SK-MEL-5 (cell line): ENCODE measurements at regions not wholly inside any gene's neighbourhood (a gene's known extent, or its start where the extent isn't known, plus 50 kb on each side); places are given as distances from the start of the nearest gene placed in this dataset.

Experiments used
- DNase-seq: peaks from one replicate; pipeline ENCODE4 v3.0.0-alpha.2; 2016; ENCODE audit warnings: low read depth, low spot score
- in situ Hi-C: cut with HindIII; loops from 2 replicates; pipeline ENCODE4 v1.10.0; 2016; ENCODE audit warnings: low sequenced_read_pairs, high pct_unique_total_duplicates, low pct_unique_long_range_greater_than_20kb

DNA sequence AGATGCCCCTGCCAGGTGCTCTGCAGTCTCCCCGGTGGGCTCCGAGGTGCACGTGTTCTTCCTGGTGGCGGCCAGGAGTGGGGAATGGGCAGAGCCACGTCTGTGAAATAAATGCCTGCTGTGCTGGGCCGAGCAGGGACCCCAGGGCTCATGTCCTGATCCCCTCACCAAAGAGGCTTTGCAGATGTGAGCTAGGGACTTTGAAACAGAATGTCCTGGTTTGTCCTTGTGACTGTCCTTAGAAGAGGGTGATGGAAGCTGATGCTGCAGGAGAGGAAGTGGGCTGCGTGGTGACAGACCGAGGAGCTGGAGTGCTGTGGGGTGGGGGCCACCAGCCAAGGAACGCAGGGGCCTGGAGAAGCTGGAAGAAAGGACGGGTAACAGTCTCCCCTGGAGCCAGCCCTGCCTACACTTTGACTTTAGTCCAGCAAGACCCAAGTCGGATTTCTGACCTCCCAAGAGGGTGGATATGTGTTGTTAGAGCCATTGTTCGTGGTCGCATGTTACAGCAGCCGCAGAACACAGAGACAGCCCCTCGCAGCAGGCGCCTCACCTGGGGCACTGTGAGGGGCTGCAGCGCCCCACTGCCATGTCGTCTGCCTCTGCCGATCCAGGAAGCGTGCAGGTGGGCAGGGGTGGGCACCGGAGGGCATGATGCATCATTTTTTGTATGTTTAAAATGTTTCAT is 217.9 kb upstream of the CIBAR2 start:
- DNase-seq: no peak
- in situ Hi-C loops: no loop called here

DNA sequence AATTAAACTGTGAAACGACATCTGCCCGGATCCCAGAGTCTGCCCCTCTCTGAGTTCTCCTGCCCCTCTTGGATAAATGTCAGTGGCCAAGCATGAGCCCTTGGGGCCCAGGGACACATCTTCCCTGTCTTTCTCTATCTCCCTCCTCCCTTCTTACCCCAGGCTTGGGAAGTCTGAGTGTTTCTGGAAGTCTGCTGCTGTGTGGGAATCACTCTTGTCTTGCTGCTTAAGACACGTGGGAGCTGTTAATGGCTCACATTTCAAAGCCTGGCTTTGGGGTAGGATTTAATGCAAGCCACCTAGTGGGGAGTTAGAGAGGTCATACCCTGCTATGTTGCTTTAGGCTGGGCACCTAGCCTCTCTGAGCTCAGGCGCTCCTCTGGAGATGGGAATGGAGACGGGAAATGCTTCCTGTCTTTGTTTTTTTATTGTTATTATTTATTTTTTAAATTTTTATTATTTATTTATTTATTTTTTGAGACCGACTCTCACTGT is 218.5 kb upstream of the CIBAR2 start:
- in situ Hi-C loops: no loop called here
- peak; percentile 88 for DNase-seq

DNA sequence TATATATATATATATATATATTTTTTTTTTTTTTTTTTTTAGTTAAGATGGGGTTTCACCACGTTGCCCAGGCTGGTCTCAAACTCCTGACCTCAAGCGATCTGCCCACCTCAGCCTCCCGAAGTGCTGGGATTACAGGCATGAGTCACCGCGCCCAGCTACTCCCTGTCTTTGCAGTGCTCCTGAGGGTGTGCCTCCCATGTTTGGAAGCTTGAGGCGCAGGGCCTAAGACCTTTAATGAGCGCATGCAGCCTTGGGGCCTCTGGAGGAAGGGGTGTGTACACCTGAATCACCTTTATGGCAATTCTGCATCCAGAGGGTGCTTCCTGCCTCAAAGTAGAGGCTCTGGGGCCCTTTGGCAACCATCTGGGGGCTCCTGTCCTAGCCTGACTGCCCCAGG is 219.4 kb upstream of the CIBAR2 start:
- DNase-seq: no peak
- in situ Hi-C loops: no loop called here

DNA sequence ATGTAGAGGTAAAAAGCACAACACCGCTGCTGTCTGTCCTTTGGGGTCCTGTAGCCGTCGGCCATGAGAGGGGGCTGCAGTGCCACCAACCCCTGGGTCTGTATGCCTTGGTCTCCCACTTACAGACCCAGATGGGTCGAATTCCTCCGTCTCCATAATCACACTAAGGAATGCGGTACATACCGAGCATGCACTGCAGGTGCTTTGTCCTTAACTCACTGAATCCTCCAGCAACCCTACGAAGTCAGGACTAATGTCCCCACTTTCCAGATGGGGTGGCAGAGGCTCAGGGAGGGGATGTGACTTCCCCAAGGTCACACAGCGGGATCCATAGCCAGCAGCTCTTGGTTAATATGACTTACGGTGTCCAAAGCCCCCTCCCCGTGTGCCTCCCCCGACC is 219.9 kb upstream of the CIBAR2 start:
- in situ Hi-C loops: no loop called here
- no peak for DNase-seq

DNA sequence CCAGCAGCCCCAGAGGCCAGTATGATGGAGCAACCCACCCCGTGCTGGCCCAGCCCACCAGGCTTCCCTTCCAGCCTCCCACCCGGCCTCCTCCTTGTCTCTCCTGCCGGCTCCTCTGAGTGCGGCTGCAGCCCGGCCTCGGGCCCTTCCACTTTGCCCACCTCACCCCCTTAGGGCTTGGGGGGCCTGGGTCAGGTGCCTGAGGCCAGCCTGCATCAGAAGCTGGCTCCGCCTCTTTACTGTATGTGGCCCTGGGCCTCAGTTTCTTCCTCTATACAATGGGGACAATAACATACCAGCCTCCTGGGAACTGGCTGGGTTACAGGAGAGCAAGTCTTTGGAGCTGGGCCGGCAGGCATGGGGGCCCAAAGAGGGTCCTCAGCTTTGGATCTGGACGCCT is 221.1 kb upstream of the CIBAR2 start:
- in situ Hi-C loops: no loop called here
- no peak for DNase-seq

DNA sequence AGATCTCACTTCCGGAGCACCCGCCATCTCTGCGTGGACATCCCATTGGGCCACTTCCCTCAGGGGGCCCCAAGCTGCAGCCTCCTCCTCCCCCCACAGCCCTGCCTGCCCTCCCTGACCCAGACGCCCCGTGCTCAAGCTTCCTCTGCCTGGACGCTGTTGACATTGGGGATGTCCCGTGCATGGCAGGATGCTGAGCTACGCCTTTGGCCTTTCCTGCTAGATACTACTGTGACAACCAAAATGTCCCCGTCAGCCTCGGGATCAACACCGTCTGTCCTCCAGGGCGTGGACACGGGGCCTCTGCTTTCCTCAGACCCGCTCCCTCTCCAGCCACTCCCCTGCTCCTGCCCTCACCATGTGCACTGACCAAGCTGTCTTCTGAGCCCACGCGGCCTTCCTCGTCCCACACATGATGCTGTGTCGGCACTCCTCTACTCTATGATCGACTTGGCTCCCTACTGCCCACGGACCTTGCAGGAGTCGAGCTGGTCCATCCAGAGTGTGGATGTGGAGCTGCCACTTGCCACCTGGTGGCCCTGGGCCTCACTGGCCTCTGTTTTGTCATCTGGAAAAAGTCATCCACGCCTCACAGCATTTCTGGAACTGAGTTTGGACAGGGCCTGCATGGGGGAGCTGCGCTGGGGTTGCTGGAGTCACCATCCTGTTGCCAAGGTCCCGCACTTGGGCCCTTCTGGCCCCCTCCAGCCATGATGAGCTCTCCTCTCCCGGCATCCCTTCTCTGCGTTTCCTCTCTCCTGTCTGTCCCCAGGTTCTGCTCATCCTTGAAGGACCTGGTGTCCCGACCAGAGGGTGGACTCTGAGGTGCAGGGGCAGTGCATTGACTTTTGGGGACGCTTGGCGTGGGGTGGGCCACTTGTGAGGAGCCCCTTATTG is 221.7 kb upstream of the CIBAR2 start:
- DNase-seq: no peak
- in situ Hi-C loops: no loop called here

DNA sequence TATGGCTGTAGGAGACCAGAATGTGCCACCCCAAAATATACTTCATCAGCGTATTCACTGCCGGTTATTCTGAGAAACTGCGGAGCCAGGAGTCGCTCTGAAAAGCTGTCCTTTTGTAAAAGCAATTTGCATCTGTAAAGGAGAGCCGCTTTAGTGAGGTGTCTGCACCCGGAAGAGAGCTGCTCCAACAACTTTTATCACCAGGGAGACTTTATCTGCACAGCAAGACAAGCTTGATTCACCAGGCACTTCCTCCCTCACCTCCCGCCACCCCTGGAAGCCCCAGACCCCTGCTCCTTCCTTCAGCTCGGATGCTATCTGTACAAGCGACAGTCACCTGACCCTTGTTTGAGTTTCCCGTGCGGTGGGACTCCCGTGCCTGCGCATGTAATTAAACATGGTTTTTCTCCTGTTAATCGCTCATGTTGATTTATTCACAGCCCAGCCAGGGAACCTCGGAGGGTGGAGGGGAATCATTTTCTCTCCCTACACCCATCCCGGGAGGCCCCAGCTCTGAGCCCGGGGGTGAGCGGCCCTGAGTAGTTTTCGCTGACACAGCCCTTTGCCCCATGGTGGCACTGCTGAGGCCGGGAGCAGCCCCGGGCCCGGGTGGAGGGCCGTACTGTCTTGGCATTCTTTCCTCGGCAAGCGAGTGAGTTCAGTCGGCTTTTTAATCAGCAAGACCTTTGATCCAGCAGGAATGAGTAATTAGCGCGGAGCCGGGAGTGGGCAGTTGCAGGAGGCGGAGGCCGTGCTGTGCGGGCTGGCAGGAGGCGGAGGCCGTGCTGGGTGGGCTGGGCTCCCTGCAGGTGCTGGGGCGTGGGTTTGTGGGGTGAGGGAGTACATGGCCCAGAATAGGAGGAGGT is 222.7 kb upstream of the CIBAR2 start:
- in situ Hi-C loops: no loop called here
- DNase-seq: no peak

DNA sequence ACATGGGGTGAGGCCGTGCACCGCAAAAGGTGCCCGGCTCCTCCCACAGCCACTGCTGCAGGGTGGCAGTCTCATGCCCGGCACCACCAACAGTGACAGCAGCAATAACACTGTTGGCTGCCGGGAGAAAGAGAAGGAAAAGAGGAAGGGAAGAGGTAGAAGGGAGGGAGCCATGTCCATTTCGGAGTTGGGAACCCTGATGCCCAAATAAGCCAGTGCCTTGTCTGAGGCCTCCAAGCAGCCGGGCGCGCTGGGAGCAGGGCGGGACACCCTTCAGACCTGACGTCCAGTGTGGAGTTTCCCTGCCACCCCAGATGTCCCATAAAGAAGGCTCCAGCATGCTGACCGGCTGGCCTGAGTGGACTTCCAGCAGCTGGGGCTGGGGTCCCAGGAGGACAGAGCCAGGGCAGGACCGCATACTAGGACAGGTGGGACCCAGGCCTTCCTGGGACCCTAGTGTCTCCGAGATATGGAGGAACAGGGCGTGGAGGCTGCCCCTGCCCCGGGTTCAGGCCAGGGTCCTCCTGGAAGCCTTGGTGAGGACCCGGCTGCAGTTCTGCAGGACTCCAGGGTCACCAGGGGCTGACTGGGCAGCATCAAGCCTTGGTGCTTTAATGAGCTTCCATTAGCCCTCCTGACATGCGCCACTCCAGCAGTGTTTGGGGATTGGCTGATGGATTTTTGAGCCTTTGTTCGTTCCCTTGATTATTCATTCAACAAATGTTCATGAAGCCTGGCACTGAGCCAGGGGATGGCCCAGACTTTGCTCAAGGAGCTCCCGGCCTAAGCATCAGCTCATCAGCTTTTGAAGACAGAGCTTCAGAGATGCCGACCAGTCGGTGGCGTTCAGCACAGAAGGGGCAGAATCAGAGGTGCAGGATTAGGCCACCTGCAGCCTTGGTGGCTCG is 223.6 kb upstream of the CIBAR2 start:
- in situ Hi-C loops: no loop called here

DNA sequence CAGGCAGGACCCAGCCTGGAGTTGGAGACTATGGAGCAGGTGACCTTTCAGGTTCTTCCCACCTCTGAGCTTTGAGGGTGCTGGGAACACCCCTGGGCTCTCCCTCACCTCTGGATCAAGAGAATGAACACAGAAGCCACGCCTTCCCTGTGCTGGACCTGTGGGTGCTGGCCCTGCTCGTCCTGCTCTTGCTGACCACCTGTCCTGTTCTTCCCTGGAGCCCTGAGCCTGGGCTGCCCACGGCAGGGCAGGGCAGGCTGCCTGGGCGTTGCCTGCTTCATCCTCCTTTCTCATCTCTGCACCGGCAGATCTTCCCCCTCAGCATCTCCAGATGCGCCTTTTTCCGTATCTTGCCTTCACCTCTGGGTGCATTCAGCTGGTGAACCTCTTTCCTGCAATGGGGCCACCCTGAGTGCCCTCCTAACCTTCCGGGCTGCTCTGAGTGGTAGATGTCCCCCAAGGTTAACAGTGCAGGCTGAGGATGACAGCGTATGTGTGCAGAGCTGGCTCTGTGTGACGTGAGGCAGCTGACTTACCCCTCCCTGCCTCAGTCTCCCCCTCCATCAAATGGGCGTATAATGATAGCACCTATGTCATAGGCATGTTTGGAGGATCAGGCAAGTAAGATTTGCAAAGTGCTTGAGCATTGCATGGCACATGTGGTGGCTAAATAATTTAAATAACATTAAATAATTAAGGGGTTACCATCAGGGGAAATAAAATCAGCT is 225.8 kb upstream of the CIBAR2 start:
- in situ Hi-C loops: no loop called here

More for the DNA sequence above, 223.6 kb upstream of the CIBAR2 start:
- DNase-seq: no peak

DNA sequence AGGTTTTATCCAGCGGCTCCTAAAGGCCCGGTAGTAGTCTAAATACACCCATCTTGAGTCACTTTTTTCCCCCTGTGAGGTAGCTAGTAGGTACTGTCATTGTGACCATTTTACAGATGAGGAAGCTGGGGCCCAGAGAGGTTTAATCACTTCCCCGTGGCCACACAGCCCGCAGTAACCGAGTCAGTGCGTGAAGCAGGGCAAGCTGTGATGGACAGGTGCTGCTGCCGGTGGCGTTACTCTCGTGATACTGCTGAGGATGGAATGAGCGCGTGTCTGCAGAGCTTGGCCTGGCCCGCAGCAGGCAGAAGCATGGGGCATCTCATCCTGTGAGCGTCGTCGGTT is 226.3 kb upstream of the CIBAR2 start:
- in situ Hi-C loops: no loop called here

More for the DNA sequence above, 225.8 kb upstream of the CIBAR2 start:
- no peak for DNase-seq

DNA sequence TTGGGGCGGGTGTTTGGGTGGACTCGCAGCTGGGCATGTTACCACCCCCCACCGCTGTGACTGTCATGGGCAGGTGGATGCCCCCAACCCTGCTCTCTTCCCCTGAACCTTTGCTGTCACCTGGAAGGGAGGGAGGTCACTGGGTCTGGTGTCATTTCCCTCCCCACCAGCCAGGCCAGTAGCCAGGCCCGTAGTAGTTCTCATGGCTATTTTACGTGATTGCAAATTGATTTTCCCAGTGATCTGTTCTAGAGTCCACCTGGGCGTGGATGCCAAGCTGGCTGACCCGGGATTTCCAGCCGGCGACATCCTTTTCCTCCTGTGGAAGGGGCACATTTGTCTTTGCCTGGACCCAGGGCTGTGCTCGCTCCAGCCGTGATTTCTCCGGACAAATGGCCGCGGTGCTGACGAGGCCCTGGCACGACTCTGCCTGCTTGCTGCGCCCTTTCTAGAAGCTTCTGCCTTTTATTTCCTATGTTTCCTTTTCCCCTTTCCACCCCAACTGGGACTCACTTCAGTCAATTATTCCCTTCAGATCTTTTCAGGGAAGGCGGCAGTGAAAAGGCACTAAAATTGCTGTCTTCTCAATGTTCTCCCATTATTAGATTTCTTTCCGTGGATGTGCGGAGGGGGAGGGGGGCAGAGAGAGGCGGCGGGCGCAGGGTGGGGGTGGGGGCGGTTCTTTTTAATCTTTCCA is 226.9 kb upstream of the CIBAR2 start:
- DNase-seq: no peak
- in situ Hi-C loops: no loop called here

More for the DNA sequence above, 226.3 kb upstream of the CIBAR2 start:
- no peak for DNase-seq

DNA sequence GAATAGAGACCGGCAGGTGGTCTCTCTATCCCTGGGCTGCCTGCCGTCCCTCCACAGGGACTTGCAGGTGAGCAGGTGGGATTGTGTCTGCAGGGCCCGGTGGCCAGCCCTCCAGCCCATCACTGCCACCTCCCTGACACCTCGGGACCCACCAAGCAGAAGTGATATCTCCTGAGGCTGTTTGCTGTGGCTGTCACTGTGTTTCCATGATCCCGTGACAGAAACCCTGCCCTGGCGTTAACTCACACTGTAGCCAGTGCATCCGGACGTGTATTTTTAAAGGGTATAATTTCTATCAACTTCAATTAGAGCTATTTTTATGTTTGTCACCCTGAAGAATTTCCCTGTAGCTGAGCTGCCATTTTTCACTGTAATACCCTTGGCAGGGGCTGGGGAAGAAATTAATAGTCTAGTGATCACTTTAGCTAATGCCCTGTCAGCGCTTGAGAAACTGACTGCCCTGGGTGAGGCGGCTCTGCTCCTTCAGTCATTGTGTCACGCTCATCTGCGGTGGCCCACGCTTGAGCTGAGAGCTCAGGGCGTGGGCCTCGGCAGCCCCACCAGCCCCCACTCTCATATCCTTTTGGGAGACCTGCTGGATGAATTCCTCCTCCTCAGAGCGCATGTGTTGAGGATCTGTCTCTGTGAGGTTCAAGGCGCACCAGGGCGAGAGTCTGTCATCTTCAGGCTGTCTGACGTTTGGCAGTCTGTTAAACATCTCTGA is 229.9 kb upstream of the CIBAR2 start:
- in situ Hi-C loops: no loop called here
- no peak for DNase-seq

DNA sequence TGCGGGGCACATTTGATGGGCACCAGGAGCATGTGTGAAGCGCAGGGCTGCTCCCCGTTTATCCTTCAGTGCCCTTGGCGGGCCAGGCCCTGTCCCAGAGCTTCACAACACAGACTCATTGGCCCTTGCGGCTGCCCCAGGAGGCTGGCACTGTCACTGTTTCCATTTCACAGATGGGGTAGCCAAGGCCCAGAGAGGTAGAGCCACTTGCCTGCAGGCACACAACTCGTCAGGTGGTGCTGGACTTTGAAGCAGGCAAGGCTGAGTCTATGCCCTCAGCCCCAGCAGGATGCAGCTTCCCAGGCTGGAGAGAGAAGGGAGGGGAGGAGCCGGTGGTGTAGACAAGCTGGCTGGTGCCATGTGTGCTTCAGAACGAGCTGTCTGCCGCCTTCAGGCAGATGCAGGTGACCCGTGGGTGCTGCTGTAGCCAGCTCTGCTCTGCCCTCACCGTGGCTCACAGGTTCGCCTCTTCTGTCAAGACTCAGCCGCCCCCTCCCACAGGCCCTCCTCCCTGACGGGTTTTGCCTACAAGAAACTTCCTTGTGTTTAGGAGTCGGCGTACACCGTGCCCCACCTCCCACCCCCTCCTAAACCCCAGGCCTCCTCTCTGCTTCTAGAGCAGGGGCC is 232.3 kb upstream of the CIBAR2 start:
- in situ Hi-C loops: no loop called here
- DNase-seq: no peak

DNA sequence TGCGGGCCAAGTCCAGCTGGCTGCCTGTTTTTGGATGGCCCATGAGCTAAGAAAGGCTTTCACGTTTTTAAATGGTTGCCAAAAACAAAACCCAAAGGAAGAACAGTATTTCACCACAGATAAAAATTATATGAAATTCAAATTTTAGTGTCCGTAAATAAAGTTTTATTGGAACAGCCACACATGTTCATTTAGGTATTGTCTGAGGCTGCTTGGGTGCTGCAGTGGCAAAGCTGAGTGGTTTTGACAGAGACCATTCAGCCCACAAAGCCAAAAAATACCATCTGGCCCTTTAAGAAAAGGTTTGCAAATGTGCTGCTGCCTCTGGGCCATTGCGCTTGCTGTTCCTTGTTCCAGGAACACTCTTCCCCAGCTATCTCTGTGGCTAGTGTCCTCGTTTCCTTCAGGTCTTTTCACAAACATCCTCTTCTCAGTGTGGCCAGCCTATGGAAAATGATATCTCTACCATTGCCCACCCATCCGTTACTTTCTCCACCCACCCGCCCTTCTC is 232.9 kb upstream of the CIBAR2 start:
- no peak for DNase-seq
- in situ Hi-C loops: no loop called here
